HG02973 (cell line): ENCODE measurements at regions not wholly inside any gene's neighbourhood (a gene's known extent, or its start where the extent isn't known, plus 50 kb on each side); places are given as distances from the start of the nearest gene placed in this dataset.

Source experiments
- ATAC-seq: cut with Tn5 transposase; IDR thresholded peaks from one replicate; pipeline ENCODE4 v1.9.1; 2021; ENCODE audit warnings: moderate library complexity; ENCODE audit not compliant: unreplicated experiment

DNA sequence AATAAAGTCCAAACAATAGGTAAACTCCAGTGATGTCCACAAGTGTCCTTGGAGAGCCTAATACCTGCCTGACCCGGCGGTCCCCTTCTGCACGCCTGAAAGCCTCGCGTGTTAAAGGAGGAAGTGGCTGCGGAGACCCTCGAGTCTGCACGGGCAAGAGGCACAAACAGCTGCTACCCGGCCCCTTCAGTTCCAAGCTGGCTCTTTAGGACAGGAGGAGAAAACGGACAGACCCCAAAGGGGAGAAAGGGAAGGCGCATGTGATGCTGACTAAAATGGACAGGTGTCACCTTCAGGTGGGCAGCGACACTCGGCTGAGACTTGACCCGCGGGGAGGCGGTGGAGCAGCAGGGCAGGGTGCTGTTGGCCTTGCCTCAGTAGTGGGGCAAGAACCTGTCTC lies 102.7 kb upstream of the TENM3 start:
- ATAC-seq: no peak

- ATAC-seq: no peak
Measured at GRCh38 chr4:182141061-182141460, 102.1 kb upstream of the TENM3 start.

DNA sequence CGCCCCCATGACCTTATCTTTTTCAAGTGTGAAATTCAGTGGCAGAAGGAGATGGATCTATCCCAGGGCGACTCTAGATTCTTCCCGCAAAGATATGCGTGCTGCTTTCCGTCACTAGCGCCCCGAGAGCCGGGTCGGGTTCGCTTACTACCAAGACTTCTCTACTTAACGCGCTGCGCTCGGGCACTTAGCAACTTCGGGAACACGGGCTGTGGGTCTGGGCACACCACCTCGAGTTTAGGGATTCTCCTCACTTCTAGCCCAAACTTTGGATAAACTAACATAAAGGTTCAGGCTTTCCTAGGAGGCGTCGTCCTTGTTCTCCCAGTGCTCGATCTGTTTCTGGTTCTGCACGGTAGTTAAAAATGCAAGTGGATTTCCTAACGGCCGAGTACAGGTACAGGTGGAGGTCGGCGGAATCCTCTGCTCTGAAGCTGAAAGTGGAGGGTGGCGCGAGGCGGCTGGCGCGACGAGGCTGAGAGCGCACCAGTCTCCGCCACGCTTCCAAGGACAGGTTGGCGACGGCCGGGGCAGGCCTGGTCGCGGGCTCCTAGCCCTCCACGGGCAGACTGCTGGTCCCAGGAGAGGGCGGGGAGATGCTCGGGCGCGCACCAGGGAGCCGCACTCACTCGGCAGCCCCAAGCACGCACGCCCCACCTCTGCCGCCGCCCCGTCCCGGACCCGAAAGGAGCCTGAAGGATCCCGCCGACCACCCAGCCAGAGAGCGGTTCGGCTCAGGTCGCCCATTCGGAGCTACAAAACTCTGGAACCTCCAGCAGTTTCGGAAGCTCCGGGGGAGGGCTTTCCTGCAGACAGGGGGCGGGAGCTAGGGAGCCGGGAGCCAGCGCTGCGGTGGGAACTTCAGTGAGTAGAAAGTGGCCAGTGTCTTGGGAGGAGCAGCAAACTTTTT lies 100.8 kb upstream of the TENM3 start:
- ATAC-seq: no peak

DNA sequence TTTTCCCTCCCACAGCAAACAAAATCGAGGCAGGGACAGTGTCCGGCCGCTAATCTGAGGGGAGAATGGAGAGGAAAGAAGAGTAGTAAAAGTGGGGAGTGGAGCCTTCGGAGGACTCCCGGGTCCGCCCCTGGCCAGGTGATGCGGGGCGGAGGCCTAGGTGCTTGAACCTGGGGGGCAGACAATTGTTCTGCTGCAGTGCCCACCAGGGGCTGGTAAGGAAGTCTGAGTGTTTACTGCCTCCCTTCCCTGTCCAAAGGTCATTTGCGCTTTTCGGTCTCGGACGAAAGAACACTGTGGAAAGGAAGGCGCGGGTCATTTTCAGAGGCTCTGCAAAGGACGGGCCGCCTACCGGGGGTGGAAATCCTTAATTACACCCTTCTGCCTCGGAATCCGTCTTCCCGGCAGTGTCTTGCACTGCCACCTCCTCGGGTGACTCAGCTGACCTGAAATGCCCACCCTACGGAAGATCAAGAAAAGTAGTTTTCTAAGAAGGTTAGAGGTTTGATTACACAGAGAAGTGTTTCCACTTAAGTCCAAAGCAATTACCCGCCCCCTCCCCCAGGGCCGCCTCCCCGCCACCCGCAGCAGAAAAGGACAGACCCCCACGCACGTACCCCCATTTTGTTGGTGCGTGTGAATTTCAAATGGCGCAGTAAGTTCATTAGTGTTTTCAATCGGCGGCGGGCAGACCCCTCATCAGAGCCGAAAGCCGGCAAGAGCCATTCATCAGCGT lies 99.9 kb upstream of the TENM3 start:
- no peak for ATAC-seq

DNA sequence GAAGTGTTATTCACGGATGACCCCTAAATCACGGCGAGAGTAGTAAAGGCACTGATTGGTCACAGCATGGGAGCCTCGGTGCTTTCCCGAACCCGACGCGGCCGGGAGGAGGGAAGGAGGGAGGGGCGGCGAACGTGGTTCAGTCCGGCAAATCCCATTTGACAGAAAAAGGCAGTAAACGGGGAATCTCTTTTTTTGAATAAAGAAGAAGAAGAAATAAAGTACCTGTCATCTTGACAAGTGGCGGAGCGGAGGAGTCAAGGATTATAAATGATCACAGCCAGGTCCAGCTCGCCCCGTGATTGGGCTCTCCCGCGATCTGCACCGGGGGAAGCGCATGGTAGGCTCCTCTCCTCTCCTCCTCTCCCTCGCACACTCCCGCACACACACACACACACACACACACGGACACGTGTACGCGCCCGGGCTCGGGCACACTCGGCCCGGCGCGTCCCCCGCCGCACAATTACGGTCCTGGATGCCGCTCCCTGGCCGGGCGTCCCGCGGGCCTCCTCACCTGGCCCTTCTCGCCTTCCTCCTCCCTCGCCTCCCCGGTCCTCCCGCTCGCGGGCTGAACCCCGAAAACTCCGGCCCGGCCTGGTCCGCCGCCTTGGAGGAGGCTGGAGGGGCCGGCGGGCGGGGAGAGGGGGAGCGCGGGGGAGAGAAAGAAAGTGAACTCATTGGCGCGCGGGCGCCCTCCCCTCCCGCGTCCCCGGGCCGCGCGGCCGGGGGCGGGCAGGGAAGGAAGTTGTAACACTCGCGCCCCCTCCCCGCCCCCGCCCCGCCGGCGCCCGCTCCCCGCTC lies 99.2 kb upstream of the TENM3 start:
- peak; percentile 19 for ATAC-seq

- ATAC-seq: peak; percentile 42
Measured at GRCh38 chr4:182144626-182145333, 98.4 kb upstream of the TENM3 start.

DNA sequence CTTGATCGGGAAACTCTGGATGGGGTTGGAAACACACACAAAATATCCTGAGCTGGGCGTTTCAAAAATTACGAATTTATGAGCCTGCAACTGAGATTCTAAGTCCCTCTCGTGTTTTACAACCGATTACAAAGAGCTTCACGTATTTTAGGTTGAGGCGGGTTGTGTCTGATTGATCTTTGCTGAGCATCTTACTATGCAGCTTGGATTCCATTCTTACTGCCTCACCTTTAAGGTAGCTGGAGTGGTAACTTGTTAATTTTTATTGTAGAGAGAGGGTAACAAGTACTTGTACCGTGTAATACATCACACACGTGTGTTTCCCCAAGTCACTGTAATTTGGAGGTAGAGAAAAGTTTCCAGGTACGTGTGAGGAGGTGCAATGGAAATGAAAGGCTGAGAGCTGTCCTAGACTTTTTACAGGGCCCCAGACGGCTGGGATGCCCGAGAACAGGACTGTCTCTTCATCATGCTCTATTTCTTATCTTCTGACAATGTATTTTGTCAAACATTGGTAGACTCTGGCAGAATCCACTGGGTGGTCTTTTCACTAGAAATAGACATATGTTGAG lies 97.8 kb upstream of the TENM3 start:
- no peak for ATAC-seq

GRCh38 chr4:182147391-182147790 lies 95.8 kb upstream of the TENM3 start:
- ATAC-seq: no peak

- ATAC-seq: no peak
Measured at GRCh38 chr4:182150645-182151044, 92.6 kb upstream of the TENM3 start.

DNA sequence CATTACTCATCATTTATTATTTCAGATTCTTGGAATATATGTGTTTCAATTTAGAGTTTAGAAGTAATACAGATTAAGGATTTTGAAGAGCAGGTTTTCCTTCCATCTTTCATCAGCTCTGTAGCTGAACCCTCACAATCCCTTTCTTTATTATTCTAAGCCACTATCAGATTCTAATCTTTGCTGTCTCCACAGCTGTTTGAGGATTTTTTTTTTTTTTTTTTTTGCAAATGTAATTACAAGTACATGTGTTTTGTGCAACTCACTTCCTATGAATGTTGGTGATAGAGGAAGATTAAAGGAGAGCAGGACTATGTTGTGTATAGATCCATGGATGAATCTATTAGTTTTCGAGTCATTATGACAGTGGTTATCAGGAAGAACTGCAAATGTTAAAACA lies 87.4 kb upstream of the TENM3 start:
- ATAC-seq: no peak

DNA sequence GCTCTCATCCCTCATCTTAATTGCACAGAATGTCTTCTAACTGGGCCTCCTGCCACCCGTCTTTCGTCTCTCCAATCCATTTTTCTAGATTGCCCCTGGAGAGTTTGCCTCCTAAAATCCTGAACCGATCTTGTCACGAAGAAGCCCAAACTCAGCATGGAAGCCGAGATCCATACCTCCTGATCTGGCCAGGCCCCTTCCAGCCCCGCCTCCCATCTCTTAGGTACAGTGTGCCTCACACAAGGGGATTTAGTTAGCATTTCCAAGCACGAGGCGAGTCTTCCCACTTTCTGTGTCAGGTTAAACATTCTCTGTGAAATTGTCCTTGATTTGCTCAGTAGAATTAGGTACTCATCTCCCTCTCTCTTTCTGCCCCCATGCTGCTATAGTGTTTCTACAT lies 80.0 kb upstream of the TENM3 start:
- ATAC-seq: no peak

DNA sequence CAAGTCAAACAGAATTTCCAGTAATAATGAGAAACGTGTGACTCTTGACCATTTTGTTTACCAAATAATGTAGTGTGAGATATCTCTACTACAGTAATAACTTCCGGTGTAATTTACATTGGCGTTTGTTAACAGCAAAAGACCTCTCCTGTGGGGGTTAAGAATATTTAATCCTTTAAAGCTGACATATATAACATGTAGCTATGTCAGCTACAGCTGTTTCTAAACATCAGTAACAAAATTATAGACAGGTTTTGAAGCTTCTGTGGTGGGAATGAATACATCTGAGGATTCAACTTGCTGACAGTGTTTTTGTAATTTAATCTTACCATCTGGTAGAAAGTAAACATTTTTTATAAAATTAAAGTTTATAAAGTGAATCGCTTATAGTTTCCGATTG lies 73.6 kb upstream of the TENM3 start:
- no peak for ATAC-seq

DNA sequence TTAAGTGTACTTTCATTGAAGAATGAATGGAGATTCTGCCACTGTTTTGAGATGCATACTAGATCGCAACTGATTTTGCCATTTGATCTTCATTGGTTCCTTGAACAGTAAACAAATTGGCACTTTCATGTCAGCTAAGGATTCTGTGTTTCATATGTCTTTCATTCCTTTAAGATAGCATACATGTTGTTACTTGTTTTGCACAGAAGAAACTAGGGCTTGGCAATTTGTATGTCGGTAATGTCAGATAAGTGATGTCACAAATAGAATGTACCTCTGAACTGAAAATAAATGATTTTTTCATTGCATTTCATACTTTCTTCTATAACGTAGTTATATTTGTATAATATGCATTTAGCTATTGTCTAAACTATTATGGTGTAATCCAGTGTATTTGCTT lies 73.2 kb upstream of the TENM3 start:
- ATAC-seq: no peak

- ATAC-seq: no peak
Measured at GRCh38 chr4:182170417-182170935, 72.7 kb upstream of the TENM3 start.

DNA sequence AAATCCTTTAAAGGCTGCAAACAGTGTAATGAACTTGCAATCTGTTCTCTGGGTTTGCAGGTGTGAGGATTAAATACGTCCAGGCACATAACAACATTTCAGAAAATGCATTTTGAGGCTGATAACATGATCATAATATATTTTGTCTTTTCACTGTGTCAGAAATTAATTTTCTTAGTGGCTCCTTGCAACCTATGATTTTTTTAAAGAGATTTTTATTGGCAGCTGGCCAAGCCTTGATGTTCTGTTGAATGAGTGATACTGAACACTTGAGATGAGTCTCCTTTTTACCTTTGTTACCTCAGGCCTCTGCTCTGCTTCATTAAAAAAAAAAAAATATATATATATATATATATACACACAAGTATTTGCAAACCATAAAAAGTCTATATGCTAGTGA lies 68.2 kb upstream of the TENM3 start:
- ATAC-seq: no peak

DNA sequence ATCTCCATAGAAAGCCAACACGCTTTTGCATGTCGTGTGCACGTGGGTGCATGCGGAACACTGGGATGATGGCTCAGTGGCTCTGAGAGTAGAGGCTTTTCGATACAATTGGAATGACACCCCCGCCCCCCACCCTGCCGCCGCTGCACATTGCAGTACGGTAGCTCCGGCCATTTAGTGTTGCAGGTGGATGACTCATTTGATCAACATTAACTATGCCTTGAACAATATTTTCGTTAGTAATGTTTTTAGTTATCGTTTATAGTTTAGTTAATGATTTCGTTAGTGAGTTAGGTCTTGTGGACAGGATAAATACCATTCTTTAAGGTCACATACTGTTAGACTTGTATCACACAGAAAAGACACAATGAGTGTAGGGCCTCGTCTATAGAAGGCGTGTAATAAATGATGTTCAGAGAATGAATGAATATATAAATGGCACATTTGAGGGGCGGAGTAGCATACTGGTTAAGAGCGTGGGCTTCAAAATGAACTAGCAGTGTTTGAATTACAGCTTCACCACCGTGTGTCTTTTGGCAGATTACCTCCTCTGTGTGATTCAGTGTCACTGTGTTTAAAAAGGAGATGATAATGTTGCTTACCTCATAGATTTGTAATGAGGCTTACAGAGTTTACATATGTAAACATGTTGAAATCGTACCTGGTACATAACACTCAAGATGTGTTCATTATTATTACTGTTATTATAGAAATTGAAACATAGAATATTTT lies 67.2 kb upstream of the TENM3 start:
- ATAC-seq: no peak

- ATAC-seq: no peak
Measured at GRCh38 chr4:182177166-182177565, 66.0 kb upstream of the TENM3 start.

DNA sequence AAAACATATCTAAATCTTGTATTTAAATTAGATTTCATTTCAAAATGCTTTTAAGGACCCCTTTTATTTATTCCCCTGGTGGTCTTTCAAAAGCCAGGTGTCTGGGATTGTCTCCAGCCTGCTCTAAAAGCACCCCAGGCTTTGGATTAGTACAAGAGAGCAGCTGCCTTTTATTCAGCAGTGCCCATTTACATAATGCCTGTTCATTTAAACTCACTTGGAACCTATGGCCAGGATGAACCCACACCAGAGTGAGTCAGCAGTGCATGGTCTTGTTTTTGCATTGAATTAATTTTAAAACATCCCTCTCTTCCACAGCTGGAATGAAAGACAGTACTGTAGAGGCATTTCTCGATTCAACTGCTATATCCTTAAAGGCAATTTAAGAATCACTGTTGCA lies 64.1 kb upstream of the TENM3 start:
- no peak for ATAC-seq

DNA sequence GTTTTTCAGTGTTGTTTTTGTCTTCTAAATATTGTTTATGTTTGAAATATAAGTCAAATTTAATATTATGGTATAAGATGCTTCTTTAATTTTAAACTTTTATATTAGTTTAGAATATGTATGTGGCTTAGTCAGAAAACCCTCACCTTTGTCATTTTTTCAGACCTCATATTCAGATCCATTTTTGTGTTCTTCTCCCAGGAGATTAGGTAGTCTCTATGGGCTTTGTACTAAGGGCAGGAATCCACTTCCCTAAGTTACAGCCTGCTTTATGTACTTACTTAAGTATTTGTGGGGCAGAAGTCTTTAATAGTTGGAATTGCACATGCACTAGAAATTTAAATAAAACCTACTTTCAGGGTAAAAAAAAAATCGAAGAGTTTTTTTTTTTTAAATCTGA lies 63.5 kb upstream of the TENM3 start:
- ATAC-seq: no peak

- ATAC-seq: no peak
Measured at GRCh38 chr4:182185491-182185890, 57.7 kb upstream of the TENM3 start.
